Vagina (tissue), 2 donors: ENCODE measurements at regions not wholly inside any gene's neighbourhood (a gene's known extent, or its start where the extent isn't known, plus 50 kb on each side); places are given as distances from the start of the nearest gene placed in this dataset.

ENCODE experiments used
- DNase-seq, 2 donors: peaks; one replicate each; pipeline ENCODE4 v3.0.0-alpha.2; 2017; ENCODE audit errors: extremely low spot score in 2 of 2
- H3K27ac ChIP-seq: fragments of 200-600 bp; sonication (generic); one replicate; pipeline ENCODE4 v1.5.1; 2019
- H3K27me3 ChIP-seq: fragments of 200-600 bp; sonication (generic); one replicate; pipeline ENCODE4 v1.5.1; 2019
- H3K36me3 ChIP-seq, 2 donors: fragments of 200-600 bp; sonication (generic); one replicate each; pipeline ENCODE4 v1.5.1; 2017 to 2019
- H3K4me1 ChIP-seq: fragments of 200-600 bp; sonication (generic); one replicate; pipeline ENCODE4 v1.5.1; 2019
- H3K4me3 ChIP-seq, 2 donors: fragments of 200-600 bp; sonication (generic); 1 replicate in 1 of 2; 2 replicates in 1 of 2; pipeline ENCODE4 v1.5.1; 2016 to 2019
- H3K9me3 ChIP-seq: fragments of 200-600 bp; sonication (generic); one replicate; pipeline ENCODE4 v1.5.1; 2019
- POLR2A ChIP-seq, 2 donors: fragments of 450-650 bp; IDR thresholded peaks; one replicate each; pipeline ENCODE4 v1.6.1; 2017; ENCODE audit warnings: antibody characterized with exemption in 2 of 2, mild to moderate bottlenecking in 2 of 2, moderate library complexity in 2 of 2
- POLR2AphosphoS5 ChIP-seq, 2 donors: sonication (generic); formaldehyde crosslinking; IDR thresholded peaks; one replicate each; pipeline ENCODE4 v1.9.0; 2017; ENCODE audit warnings: antibody characterized with exemption in 2 of 2, mild to moderate bottlenecking in 2 of 2, low read depth in 1 of 2; ENCODE audit not compliant: insufficient read depth in 1 of 2
- intact Hi-C: fragments of 100-400 bp; cut with DNase I; formaldehyde crosslinking; loops from one replicate; pipeline ENCODE4 v1.15.1; 2023
- TF ChIP-seq, protein P1 (sequence below), 3 experiments: fragments of 450-650 bp in 2 of 3; fragments of 200-600 bp in 1 of 3; sonication (generic) in 1 of 3; IDR thresholded peaks; one replicate each; pipeline ENCODE4 v1.5.1; 2017 to 2019; ENCODE audit warnings: antibody characterized with exemption in 3 of 3, mild to moderate bottlenecking in 2 of 3, moderate library complexity in 2 of 3

- no peaks in the 10 kb centered on the region for H3K36me3 ChIP-seq
- TF ChIP-seq POLR2AphosphoS5 (IDR thresholded peaks at IDR 0.05; ENCODE audit: insufficient read depth in 1 of 2, low read depth in 1 of 2) (no peak), POLR2A (IDR thresholded peaks at IDR 0.05) (no peak)
- H3K27ac ChIP-seq = no peak overlapping the region
- H3K4me1 ChIP-seq = no peaks in the 10 kb centered on the region
- H3K4me3 ChIP-seq = no peak overlapping the region
- H3K9me3 ChIP-seq = no peaks in the 10 kb centered on the region
- intact Hi-C loops = no loop called here
- H3K27me3 ChIP-seq = no peaks in the 10 kb centered on the region
- no peak for DNase-seq
Measured at GRCh38 chr6:134702279-134702678, 247.6 kb downstream of the ALDH8A1 start.

DNA sequence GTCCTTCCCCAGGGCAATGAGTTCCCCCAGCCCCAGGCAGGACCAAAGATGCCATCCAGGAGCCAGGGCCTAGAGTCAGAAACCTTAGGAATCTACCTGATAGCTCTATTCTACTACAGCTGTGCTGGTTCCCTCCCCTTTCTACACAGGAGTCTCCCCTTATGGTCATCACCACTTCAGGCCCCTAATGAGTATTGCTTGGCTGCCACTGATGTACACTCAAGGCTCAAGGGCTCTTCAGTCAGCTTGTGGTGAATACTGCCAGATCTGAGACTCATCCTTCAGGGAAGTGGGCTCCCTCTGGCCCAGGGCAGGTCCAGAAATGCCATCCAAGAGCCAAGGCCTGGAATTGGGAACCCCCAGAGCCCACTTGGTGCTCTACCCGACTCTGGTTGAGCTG lies 248.6 kb downstream of the ALDH8A1 start:
- Histone ChIP-seq H3K27ac (no peak overlapping the region), H3K9me3 (no peaks in the 10 kb centered on the region), H3K4me3 (no peak overlapping the region), H3K4me1 (no peaks in the 10 kb centered on the region), H3K27me3 (no peaks in the 10 kb centered on the region), H3K36me3 (no peaks in the 10 kb centered on the region)
- intact Hi-C loops = no loop called here
- TF ChIP-seq POLR2AphosphoS5 (IDR thresholded peaks at IDR 0.05; ENCODE audit: insufficient read depth in 1 of 2, low read depth in 1 of 2) = no peak
- TF ChIP-seq, protein P1, sequence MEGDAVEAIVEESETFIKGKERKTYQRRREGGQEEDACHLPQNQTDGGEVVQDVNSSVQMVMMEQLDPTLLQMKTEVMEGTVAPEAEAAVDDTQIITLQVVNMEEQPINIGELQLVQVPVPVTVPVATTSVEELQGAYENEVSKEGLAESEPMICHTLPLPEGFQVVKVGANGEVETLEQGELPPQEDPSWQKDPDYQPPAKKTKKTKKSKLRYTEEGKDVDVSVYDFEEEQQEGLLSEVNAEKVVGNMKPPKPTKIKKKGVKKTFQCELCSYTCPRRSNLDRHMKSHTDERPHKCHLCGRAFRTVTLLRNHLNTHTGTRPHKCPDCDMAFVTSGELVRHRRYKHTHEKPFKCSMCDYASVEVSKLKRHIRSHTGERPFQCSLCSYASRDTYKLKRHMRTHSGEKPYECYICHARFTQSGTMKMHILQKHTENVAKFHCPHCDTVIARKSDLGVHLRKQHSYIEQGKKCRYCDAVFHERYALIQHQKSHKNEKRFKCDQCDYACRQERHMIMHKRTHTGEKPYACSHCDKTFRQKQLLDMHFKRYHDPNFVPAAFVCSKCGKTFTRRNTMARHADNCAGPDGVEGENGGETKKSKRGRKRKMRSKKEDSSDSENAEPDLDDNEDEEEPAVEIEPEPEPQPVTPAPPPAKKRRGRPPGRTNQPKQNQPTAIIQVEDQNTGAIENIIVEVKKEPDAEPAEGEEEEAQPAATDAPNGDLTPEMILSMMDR (IDR thresholded peaks at IDR 0.05) = no peak
- TF ChIP-seq POLR2A (IDR thresholded peaks at IDR 0.05) = no peak
- no peak for DNase-seq

DNA sequence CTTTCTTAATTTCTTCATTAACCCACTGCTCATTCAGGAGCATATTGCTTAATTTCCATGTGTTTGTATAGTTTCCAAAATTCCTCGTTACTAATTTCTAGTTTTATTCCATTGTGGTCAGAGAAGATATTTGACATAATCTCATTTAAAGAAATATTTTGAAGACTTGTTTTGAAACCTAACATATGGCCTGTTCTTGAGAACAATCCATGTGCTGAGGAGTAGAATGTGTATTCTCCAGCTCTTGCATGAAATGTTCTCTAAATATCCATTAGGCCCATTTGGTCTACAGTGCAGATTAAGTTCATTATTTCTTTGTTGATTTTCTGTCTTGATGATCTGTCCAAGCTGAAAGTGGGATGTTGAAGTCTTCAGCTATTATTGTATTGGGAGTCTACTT lies 251.7 kb downstream of the ALDH8A1 start:
- Histone ChIP-seq H3K4me3 (no peak overlapping the region), H3K4me1 (no peaks in the 10 kb centered on the region), H3K27me3 (no peaks in the 10 kb centered on the region), H3K36me3 (no peaks in the 10 kb centered on the region), H3K27ac (no peak overlapping the region), H3K9me3 (no peaks in the 10 kb centered on the region)
- intact Hi-C loops = no loop called here
- DNase-seq = no peak
- TF ChIP-seq, protein P1 (IDR thresholded peaks at IDR 0.05) = no peak
- TF ChIP-seq POLR2AphosphoS5 (IDR thresholded peaks at IDR 0.05; ENCODE audit: insufficient read depth in 1 of 2, low read depth in 1 of 2) = no peak
- no peak for TF ChIP-seq POLR2A (IDR thresholded peaks at IDR 0.05)

GRCh38 chr6:134692008-134692407 lies 257.9 kb downstream of the ALDH8A1 start:
- Histone ChIP-seq H3K4me3 (no peak overlapping the region), H3K4me1 (no peaks in the 10 kb centered on the region), H3K27ac (no peak overlapping the region), H3K9me3 (no peaks in the 10 kb centered on the region), H3K36me3 (no peaks in the 10 kb centered on the region), H3K27me3 (no peaks in the 10 kb centered on the region)
- intact Hi-C loops = no loop called here
- TF ChIP-seq, protein P1 (IDR thresholded peaks at IDR 0.05) = no peak
- TF ChIP-seq POLR2AphosphoS5 (IDR thresholded peaks at IDR 0.05; ENCODE audit: insufficient read depth in 1 of 2, low read depth in 1 of 2) (no peak), POLR2A (IDR thresholded peaks at IDR 0.05) (no peak)
- DNase-seq = no peak

DNA sequence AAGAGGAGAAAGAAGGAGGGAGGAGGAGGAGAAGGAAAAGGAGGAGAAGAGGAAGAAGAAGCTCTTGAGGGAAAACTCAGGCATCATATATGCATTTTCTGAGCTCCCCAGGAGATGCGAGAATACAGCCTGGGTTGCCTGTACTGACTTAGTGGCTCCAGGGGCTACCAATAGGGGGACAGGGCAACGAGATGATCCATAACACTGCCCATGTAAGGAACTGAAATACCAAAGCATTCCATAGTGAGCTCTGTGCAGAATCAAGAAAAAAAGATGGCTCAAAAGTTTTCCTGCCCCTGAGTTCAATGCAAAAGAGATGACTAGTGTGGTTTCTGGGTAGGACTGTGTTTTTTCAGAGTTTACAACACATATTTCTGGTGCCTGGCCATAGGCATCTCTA lies 258.7 kb downstream of the ALDH8A1 start:
- H3K36me3 ChIP-seq = no peaks in the 10 kb centered on the region
- no peaks in the 10 kb centered on the region for H3K9me3 ChIP-seq
- H3K27ac ChIP-seq = no peak overlapping the region
- no peaks in the 10 kb centered on the region for H3K27me3 ChIP-seq
- DNase-seq = no peak
- no peaks in the 10 kb centered on the region for H3K4me1 ChIP-seq
- no peak overlapping the region for H3K4me3 ChIP-seq
- TF ChIP-seq, protein P1 (IDR thresholded peaks at IDR 0.05) = no peak
- TF ChIP-seq POLR2AphosphoS5 (IDR thresholded peaks at IDR 0.05; ENCODE audit: insufficient read depth in 1 of 2, low read depth in 1 of 2) (no peak), POLR2A (IDR thresholded peaks at IDR 0.05) (no peak)
- intact Hi-C loops = no loop called here

DNA sequence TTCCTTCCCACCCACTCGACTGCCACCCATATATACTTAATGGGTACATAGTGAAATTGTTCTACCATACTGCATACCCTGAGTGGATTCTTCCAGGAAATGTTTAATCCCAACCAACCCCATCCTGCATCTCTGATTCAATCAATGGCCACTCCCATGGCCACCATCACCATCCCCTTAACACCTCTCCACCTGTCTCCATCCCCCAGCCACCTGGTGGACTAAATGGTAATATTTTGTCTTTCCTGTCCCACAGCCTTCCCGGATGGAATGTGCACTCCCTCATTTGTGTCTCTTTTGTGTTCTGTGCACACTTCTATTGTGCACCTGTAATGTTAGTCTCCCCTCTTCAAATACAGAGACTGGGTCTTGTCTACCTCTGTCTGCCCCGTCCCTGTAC lies 259.9 kb downstream of the ALDH8A1 start:
- no peak overlapping the region for H3K4me3 ChIP-seq
- intact Hi-C loops = no loop called here

More for the DNA sequence above, 259.9 kb downstream of the ALDH8A1 start:
- H3K36me3 ChIP-seq = no peaks in the 10 kb centered on the region
- no peaks in the 10 kb centered on the region for H3K9me3 ChIP-seq
- no peaks in the 10 kb centered on the region for H3K4me1 ChIP-seq
- no peak for DNase-seq
- H3K27ac ChIP-seq = no peak overlapping the region
- TF ChIP-seq POLR2A (IDR thresholded peaks at IDR 0.05) (no peak), POLR2AphosphoS5 (IDR thresholded peaks at IDR 0.05; ENCODE audit: insufficient read depth in 1 of 2, low read depth in 1 of 2) (no peak)
- TF ChIP-seq, protein P1 (IDR thresholded peaks at IDR 0.05) = no peak
- H3K27me3 ChIP-seq = no peaks in the 10 kb centered on the region
